Lung (tissue), 11 donors: ENCODE measurements at regions not wholly inside any gene's neighbourhood (a gene's known extent, or its start where the extent isn't known, plus 50 kb on each side); places are given as distances from the start of the nearest gene placed in this dataset.

ENCODE experiments used
- ATAC-seq: fragments of 200-7000 bp; cut with Tn5 transposase; one replicate; pipeline ENCODE4 v1.9.1; 2020; ENCODE audit warnings: moderate number of reproducible peaks; ENCODE audit not compliant: insufficient read depth, low FRiP score
- DNase-seq, 3 donors: peaks; one replicate each; pipeline ENCODE4 v3.0.0-alpha.2; 2013 to 2017
- H3K27ac ChIP-seq, 2 donors: one replicate each; pipeline ENCODE4 v1.5.1; 2013; ENCODE audit warnings: mild to moderate bottlenecking in 2 of 2, moderate library complexity in 2 of 2, control low read depth in 1 of 2, inconsistent platforms in 1 of 2, low read depth in 1 of 2, low read length in 1 of 2
- H3K27me3 ChIP-seq, 3 donors: one replicate each; pipeline ENCODE4 v1.5.1; 2013; ENCODE audit warnings: low read length in 2 of 3; ENCODE audit not compliant: control insufficient read depth in 3 of 3, insufficient read depth in 3 of 3
- H3K36me3 ChIP-seq, 4 donors: one replicate each; pipeline ENCODE4 v1.5.1; 2013; ENCODE audit warnings: low read length in 4 of 4, mild to moderate bottlenecking in 1 of 4, moderate library complexity in 1 of 4; ENCODE audit not compliant: control insufficient read depth in 4 of 4, insufficient read depth in 4 of 4
- H3K4me1 ChIP-seq, 5 donors: one replicate each; pipeline ENCODE4 v1.5.1; 2013; ENCODE audit warnings: low read length in 5 of 5, mild to moderate bottlenecking in 2 of 5, moderate library complexity in 1 of 5; ENCODE audit not compliant: control insufficient read depth in 5 of 5, insufficient read depth in 5 of 5
- H3K4me3 ChIP-seq: one replicate; pipeline ENCODE4 v1.5.1; 2013; ENCODE audit warnings: mild to moderate bottlenecking, control low read depth, moderate library complexity
- H3K9ac ChIP-seq, 2 donors: one replicate each; pipeline ENCODE4 v1.5.1; 2013; ENCODE audit warnings: low read length in 2 of 2, control low read depth in 1 of 2; ENCODE audit not compliant: insufficient read depth in 1 of 2
- H3K9me3 ChIP-seq, 4 donors: one replicate each; pipeline ENCODE4 v1.5.1; 2013; ENCODE audit warnings: low read length in 3 of 4, mild to moderate bottlenecking in 1 of 4, moderate library complexity in 1 of 4; ENCODE audit not compliant: control insufficient read depth in 4 of 4, insufficient read depth in 3 of 4
- CTCF ChIP-seq: IDR thresholded peaks from 2 replicates; pipeline ENCODE4 v1.5.1; 2012; ENCODE audit warnings: mild to moderate bottlenecking; ENCODE audit errors: control extremely low read depth, extremely low read depth
- WGBS, 2 donors: extraction: QIAGEN DNeasy Blood & Tissue Kit; methylation state at CpG; one replicate each; pipeline ENCODE4 v1.1.7; 2013; 5-methylcytosine and 5-hydroxymethylcytosine counted together
- donor health status: control.
- donor health status: control.
- donor health status: Bipolar disorder and iron deficiency.
- donor health status: healthy.
- donor health status: DM: yes; HTN: yes; CAD: no.

- WGBS, 2 donors = 92 to 97% methylated on average over 2 of the region's 2 CpGs
- no peaks in the 10 kb centered on the region for H3K4me1 ChIP-seq
- no peak for TF ChIP-seq CTCF
- H3K9me3 ChIP-seq = peaks cover 0 to 2% (median 0%) of the 10 kb centered on the region in 4 donors
- DNase-seq (no peak), ATAC-seq (no peak)
- no peaks in the 10 kb centered on the region for H3K27me3 ChIP-seq
- H3K27ac ChIP-seq = no peak overlapping the region
- no peak overlapping the region for H3K9ac ChIP-seq
- H3K36me3 ChIP-seq = no peaks in the 10 kb centered on the region
- no peak overlapping the region for H3K4me3 ChIP-seq
These were observed 108.0 kb downstream of the LRRC30 start for GRCh38 chr18:7338846-7339245.

GRCh38 chr18:7341581-7342337 is 110.9 kb downstream of the LRRC30 start:
- Histone ChIP-seq H3K4me1 (no peaks in the 10 kb centered on the region), H3K36me3 (no peaks in the 10 kb centered on the region), H3K27me3 (no peaks in the 10 kb centered on the region), H3K27ac (no peak overlapping the region), H3K4me3 (no peak overlapping the region), H3K9me3 (peaks cover 0 to 2% (median 0%) of the 10 kb centered on the region in 4 donors), H3K9ac (no peak overlapping the region)
- no peak for ATAC-seq
- no peak for TF ChIP-seq CTCF
- no peak for DNase-seq
- 91 to 92% methylated on average over 6 of the region's 6 CpGs for whole genome bisulfite sequencing, 2 donors

GRCh38 chr18:7349181-7349837 is 118.4 kb downstream of the LRRC30 start:
- Histone ChIP-seq H3K9me3 (peaks cover 0 to 2% (median 0%) of the 10 kb centered on the region in 4 donors), H3K27me3 (no peaks in the 10 kb centered on the region), H3K27ac (no peak overlapping the region), H3K4me3 (no peak overlapping the region), H3K36me3 (no peaks in the 10 kb centered on the region), H3K9ac (no peak overlapping the region), H3K4me1 (no peaks in the 10 kb centered on the region)
- TF ChIP-seq CTCF = no peak
- ATAC-seq (no peak), DNase-seq (no peak)
- 81 to 86% methylated on average over 6 of the region's 6 CpGs for WGBS, 2 donors
